Urinary bladder (tissue), 3 donors: ENCODE measurements at regions not wholly inside any gene's neighbourhood (a gene's known extent, or its start where the extent isn't known, plus 50 kb on each side); places are given as distances from the start of the nearest gene placed in this dataset.

Experiments
- DNase-seq: peaks from one replicate; pipeline ENCODE4 v3.0.0-alpha.2; 2015; ENCODE audit errors: extremely low spot score
- H3K27ac ChIP-seq: one replicate; pipeline ENCODE4 v1.5.1; 2013; ENCODE audit warnings: low read depth, mild to moderate bottlenecking, moderate library complexity
- H3K36me3 ChIP-seq: one replicate; pipeline ENCODE4 v1.6.1; 2013; ENCODE audit warnings: mild to moderate bottlenecking, moderate library complexity; ENCODE audit not compliant: insufficient read depth
- H3K4me1 ChIP-seq: one replicate; pipeline ENCODE4 v1.6.1; 2013; ENCODE audit warnings: mild to moderate bottlenecking, moderate library complexity; ENCODE audit not compliant: insufficient read depth
- H3K4me3 ChIP-seq: one replicate; pipeline ENCODE4 v1.5.1; 2013; ENCODE audit warnings: low read depth, low read length
- WGBS: extraction: QIAGEN DNeasy Blood & Tissue Kit; methylation state at CpG from one replicate; pipeline ENCODE4 v1.1.7; 2013; 5-methylcytosine and 5-hydroxymethylcytosine counted together
- donor health status: healthy with polysubstance abuse.
- donor health status: healthy.

GRCh38 chr3:1664266-1664665 is 434.4 kb upstream of the CNTN4 start:
- WGBS = 82% methylated on average over 1 of the region's 1 CpG
- Histone ChIP-seq H3K4me3 (no peak overlapping the region), H3K27ac (no peak overlapping the region)

GRCh38 chr3:1666865-1667264 is 431.8 kb upstream of the CNTN4 start:
- WGBS = 97% methylated on average over 1 of the region's 1 CpG
- Histone ChIP-seq H3K4me3 (no peak overlapping the region), H3K36me3 (no peaks in the 10 kb centered on the region), H3K27ac (no peak overlapping the region), H3K4me1 (no peaks in the 10 kb centered on the region)
- no peak for DNase-seq

More at GRCh38 chr3:1664266-1664665, 434.4 kb upstream of the CNTN4 start:
- DNase-seq = no peak
- no peaks in the 10 kb centered on the region for H3K36me3 ChIP-seq
- H3K4me1 ChIP-seq = no peaks in the 10 kb centered on the region

- H3K4me3 ChIP-seq = no peak overlapping the region
- H3K4me1 ChIP-seq = no peaks in the 10 kb centered on the region
- no peak overlapping the region for H3K27ac ChIP-seq
- no peak for DNase-seq
- WGBS = 52% methylated on average over 7 of the region's 7 CpGs
- no peaks in the 10 kb centered on the region for H3K36me3 ChIP-seq
Measured at GRCh38 chr3:1677576-1678156, 421.0 kb upstream of the CNTN4 start.

- no peak for DNase-seq
Measured at GRCh38 chr3:1692428-1692827, 406.2 kb upstream of the CNTN4 start.

GRCh38 chr3:1693145-1693544 is 405.5 kb upstream of the CNTN4 start:
- Histone ChIP-seq H3K4me3 (no peak overlapping the region), H3K4me1 (no peaks in the 10 kb centered on the region), H3K36me3 (no peaks in the 10 kb centered on the region), H3K27ac (no peak overlapping the region)
- WGBS = 78% methylated on average over 2 of the region's 2 CpGs
- no peak for DNase-seq

More at GRCh38 chr3:1692428-1692827, 406.2 kb upstream of the CNTN4 start:
- Histone ChIP-seq H3K27ac (no peak overlapping the region), H3K4me3 (no peak overlapping the region), H3K36me3 (no peaks in the 10 kb centered on the region), H3K4me1 (no peaks in the 10 kb centered on the region)
- WGBS = 90% methylated on average over 1 of the region's 1 CpG

- Histone ChIP-seq H3K4me1 (no peaks in the 10 kb centered on the region), H3K27ac (no peak overlapping the region), H3K36me3 (no peaks in the 10 kb centered on the region), H3K4me3 (no peak overlapping the region)
- 41% methylated on average over 5 of the region's 5 CpGs for WGBS
- DNase-seq = no peak
Measured at GRCh38 chr3:1696669-1697275, 401.9 kb upstream of the CNTN4 start.

GRCh38 chr3:1699361-1699920 is 399.2 kb upstream of the CNTN4 start:
- Histone ChIP-seq H3K36me3 (no peaks in the 10 kb centered on the region), H3K27ac (no peak overlapping the region), H3K4me1 (no peaks in the 10 kb centered on the region), H3K4me3 (no peak overlapping the region)
- 93% methylated on average over 17 of the region's 17 CpGs for WGBS
- DNase-seq = no peak

- H3K4me3 ChIP-seq = no peak overlapping the region
- H3K27ac ChIP-seq = no peak overlapping the region
- H3K36me3 ChIP-seq = no peaks in the 10 kb centered on the region
- no peak for DNase-seq
- no peaks in the 10 kb centered on the region for H3K4me1 ChIP-seq
- WGBS = 85% methylated on average over 5 of the region's 5 CpGs
Measured at GRCh38 chr3:1700650-1701049, 398.0 kb upstream of the CNTN4 start.

GRCh38 chr3:1703169-1703568 is 395.5 kb upstream of the CNTN4 start:
- Histone ChIP-seq H3K27ac (no peak overlapping the region), H3K36me3 (no peaks in the 10 kb centered on the region), H3K4me3 (no peak overlapping the region), H3K4me1 (no peaks in the 10 kb centered on the region)
- no peak for DNase-seq
- WGBS = 85% methylated on average over 1 of the region's 1 CpG

- no peak overlapping the region for H3K4me3 ChIP-seq
- no peaks in the 10 kb centered on the region for H3K36me3 ChIP-seq
- H3K27ac ChIP-seq = no peak overlapping the region
- H3K4me1 ChIP-seq = no peaks in the 10 kb centered on the region
- 92% methylated on average over 11 of the region's 11 CpGs for WGBS
- no peak for DNase-seq
Measured at GRCh38 chr3:1710663-1711062, 388.0 kb upstream of the CNTN4 start.

- H3K36me3 ChIP-seq = no peaks in the 10 kb centered on the region
- no peaks in the 10 kb centered on the region for H3K4me1 ChIP-seq
- no peak overlapping the region for H3K4me3 ChIP-seq
- no peak for DNase-seq
- no peak overlapping the region for H3K27ac ChIP-seq
Measured at GRCh38 chr3:1717524-1717923, 381.1 kb upstream of the CNTN4 start.

- no peak overlapping the region for H3K4me3 ChIP-seq
- H3K27ac ChIP-seq = no peak overlapping the region
- no peaks in the 10 kb centered on the region for H3K4me1 ChIP-seq
- DNase-seq = no peak
- 82% methylated on average over 1 of the region's 1 CpG for WGBS
- no peaks in the 10 kb centered on the region for H3K36me3 ChIP-seq
Measured at GRCh38 chr3:1723726-1724125, 374.9 kb upstream of the CNTN4 start.

- no peaks in the 10 kb centered on the region for H3K36me3 ChIP-seq
- H3K4me1 ChIP-seq = no peaks in the 10 kb centered on the region
- DNase-seq = no peak
- 84% methylated on average over 3 of the region's 3 CpGs for WGBS
- H3K4me3 ChIP-seq = no peak overlapping the region
- no peak overlapping the region for H3K27ac ChIP-seq
Measured at GRCh38 chr3:1726741-1727140, 371.9 kb upstream of the CNTN4 start.

- 85% methylated on average over 4 of the region's 4 CpGs for WGBS
- Histone ChIP-seq H3K4me1 (no peaks in the 10 kb centered on the region), H3K36me3 (no peaks in the 10 kb centered on the region), H3K4me3 (no peak overlapping the region), H3K27ac (no peak overlapping the region)
- DNase-seq = no peak
Measured at GRCh38 chr3:1727242-1727641, 371.4 kb upstream of the CNTN4 start.
